ENCODE measurements at regions not wholly inside any gene's neighbourhood (a gene's known extent, or its start where the extent isn't known, plus 50 kb on each side); places are given as distances from the start of the nearest gene placed in this dataset.

DNA sequence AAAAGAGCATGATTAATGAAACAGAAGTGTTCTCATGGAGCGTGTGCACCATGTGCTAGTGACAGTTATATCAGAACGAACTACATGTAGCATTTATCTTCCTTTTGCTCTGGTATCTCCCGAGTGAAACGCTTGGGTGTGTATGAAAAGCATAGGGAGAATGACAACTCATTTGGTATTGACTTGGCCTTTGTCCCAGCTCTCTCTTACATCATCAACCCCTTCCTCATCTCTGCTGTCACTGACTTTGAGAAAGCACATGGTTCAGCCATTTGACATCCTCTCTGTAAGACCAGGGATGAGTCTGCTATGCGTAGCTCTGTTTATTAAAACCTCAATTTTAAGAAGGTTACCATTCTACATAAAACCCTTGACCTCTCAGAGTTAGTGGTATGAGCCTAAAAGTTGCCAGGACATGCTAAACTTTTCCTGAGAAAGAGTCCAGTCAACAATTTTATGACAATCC is 201.0 kb downstream of the NRIP1 start:
- Histone ChIP-seq H3K9ac (no peak overlapping the region), H3K36me3 (replicated peaks in 1 of 2; ENCODE audit: control insufficient read depth in 1 of 2, insufficient read depth in 2 of 2, low read length in 1 of 2) (no peaks in the 10 kb centered on the region), H3K9me2 (no peaks in the 10 kb centered on the region), H4K20me1 (ENCODE audit: insufficient read depth) (no peaks in the 10 kb centered on the region), H2AFZ (ENCODE audit: low read depth) (no peak overlapping the region), H3K4me1 (ENCODE audit: control insufficient read depth in 1 of 2, insufficient read depth in 2 of 2, low read depth in 1 of 2, low read length in 1 of 2) (no peaks in the 10 kb centered on the region), H3K4me2 (no peak overlapping the region), H3K27me3 (ENCODE audit: insufficient read depth) (no peaks in the 10 kb centered on the region; the same call in 1 of the 2 replicates), H3K27ac (ENCODE audit: low read depth in 2 of 2, low read length in 1 of 2) (no peak overlapping the region), H3K9me3 (no peaks in the 10 kb centered on the region), H3F3A (replicated peaks; ENCODE audit: insufficient read depth) (no peaks in the 10 kb centered on the region), H3K4me3 (ENCODE audit: low read depth in 2 of 2, low read length in 1 of 2) (no peak overlapping the region), H3K79me2 (ENCODE audit: insufficient read depth) (no peaks in the 10 kb centered on the region)
- ChIA-PET POLR2A (no interaction called here), CTCF (interaction anchor here (0.9 to 2.2 kb wide), 10 partner anchors 13 to 728 kb away, joined by 3 to 13 read pairs (median 3); no protein-coding TSS in a partner anchor)
- no peak for DNase-seq
- TF ChIP-seq EP300 (IDR thresholded peaks at IDR 0.05; ENCODE audit: borderline replicate concordance in 1 of 2, low read depth in 1 of 2, low read length in 1 of 2) (no peak), SMC3 (IDR thresholded peaks at IDR 0.05; ENCODE audit: low read depth, low read length) (no peak), YY1 (IDR thresholded peaks at IDR 0.05; ENCODE audit: low read depth) (no peak), NFIC (IDR thresholded peaks at IDR 0.05; ENCODE audit: borderline replicate concordance) (no peak), CHD2 (IDR thresholded peaks at IDR 0.05; ENCODE audit: low read length, partially characterized antibody) (no peak), TCF12 (IDR thresholded peaks at IDR 0.05) (no peak), MXI1 (IDR thresholded peaks at IDR 0.05; ENCODE audit: low read depth, low read length) (no peak), EZH2phosphoT487 (IDR thresholded peaks at IDR 0.05; ENCODE audit: borderline replicate concordance, low read depth) (no peak), SIN3A (IDR thresholded peaks at IDR 0.05; ENCODE audit: borderline replicate concordance, low read depth, low read length) (no peak), FOXJ3 (CRISPR knock-in tag; IDR thresholded peaks at IDR 0.05) (no peak), FOSL2 (IDR thresholded peaks at IDR 0.05; ENCODE audit: borderline replicate concordance, low read depth) (no peak)
- TF ChIP-seq, protein P1, sequence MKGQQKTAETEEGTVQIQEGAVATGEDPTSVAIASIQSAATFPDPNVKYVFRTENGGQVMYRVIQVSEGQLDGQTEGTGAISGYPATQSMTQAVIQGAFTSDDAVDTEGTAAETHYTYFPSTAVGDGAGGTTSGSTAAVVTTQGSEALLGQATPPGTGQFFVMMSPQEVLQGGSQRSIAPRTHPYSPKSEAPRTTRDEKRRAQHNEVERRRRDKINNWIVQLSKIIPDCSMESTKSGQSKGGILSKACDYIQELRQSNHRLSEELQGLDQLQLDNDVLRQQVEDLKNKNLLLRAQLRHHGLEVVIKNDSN (IDR thresholded peaks at IDR 0.05; ENCODE audit: borderline replicate concordance, low read depth): no peak
- TF ChIP-seq, protein P2, sequence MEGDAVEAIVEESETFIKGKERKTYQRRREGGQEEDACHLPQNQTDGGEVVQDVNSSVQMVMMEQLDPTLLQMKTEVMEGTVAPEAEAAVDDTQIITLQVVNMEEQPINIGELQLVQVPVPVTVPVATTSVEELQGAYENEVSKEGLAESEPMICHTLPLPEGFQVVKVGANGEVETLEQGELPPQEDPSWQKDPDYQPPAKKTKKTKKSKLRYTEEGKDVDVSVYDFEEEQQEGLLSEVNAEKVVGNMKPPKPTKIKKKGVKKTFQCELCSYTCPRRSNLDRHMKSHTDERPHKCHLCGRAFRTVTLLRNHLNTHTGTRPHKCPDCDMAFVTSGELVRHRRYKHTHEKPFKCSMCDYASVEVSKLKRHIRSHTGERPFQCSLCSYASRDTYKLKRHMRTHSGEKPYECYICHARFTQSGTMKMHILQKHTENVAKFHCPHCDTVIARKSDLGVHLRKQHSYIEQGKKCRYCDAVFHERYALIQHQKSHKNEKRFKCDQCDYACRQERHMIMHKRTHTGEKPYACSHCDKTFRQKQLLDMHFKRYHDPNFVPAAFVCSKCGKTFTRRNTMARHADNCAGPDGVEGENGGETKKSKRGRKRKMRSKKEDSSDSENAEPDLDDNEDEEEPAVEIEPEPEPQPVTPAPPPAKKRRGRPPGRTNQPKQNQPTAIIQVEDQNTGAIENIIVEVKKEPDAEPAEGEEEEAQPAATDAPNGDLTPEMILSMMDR (IDR thresholded peaks at IDR 0.05): no peak
- TF ChIP-seq, protein P3, sequence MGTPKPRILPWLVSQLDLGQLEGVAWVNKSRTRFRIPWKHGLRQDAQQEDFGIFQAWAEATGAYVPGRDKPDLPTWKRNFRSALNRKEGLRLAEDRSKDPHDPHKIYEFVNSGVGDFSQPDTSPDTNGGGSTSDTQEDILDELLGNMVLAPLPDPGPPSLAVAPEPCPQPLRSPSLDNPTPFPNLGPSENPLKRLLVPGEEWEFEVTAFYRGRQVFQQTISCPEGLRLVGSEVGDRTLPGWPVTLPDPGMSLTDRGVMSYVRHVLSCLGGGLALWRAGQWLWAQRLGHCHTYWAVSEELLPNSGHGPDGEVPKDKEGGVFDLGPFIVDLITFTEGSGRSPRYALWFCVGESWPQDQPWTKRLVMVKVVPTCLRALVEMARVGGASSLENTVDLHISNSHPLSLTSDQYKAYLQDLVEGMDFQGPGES (IDR thresholded peaks at IDR 0.05; ENCODE audit: low read depth, low read length): no peak
- TF ChIP-seq, protein P4, sequence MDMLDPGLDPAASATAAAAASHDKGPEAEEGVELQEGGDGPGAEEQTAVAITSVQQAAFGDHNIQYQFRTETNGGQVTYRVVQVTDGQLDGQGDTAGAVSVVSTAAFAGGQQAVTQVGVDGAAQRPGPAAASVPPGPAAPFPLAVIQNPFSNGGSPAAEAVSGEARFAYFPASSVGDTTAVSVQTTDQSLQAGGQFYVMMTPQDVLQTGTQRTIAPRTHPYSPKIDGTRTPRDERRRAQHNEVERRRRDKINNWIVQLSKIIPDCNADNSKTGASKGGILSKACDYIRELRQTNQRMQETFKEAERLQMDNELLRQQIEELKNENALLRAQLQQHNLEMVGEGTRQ (IDR thresholded peaks at IDR 0.05; ENCODE audit: borderline replicate concordance, low read depth, low read length): no peak
- 14% methylated on average over 5 of the region's 5 CpGs for WGBS (ENCODE audit: low lambda C conversion rate)

Data from SK-N-SH (cell line).